DND-41 (cell line): ENCODE measurements at regions not wholly inside any gene's neighbourhood (a gene's known extent, or its start where the extent isn't known, plus 50 kb on each side); places are given as distances from the start of the nearest gene placed in this dataset.

Source experiments
- CTCF ChIP-seq: IDR thresholded peaks from 2 replicates; pipeline ENCODE4 v1.5.1; 2012; ENCODE audit warnings: borderline replicate concordance, low read length, moderate library complexity, mild to moderate bottlenecking; ENCODE audit not compliant: poor library complexity, severe bottlenecking; ENCODE audit errors: extremely low read depth
- EZH2 ChIP-seq: IDR thresholded peaks from 3 replicates; pipeline ENCODE4 v1.6.1; 2012; ENCODE audit warnings: borderline replicate concordance, low read depth, mild to moderate bottlenecking, moderate library complexity, low read length, inconsistent platforms; ENCODE audit not compliant: severe bottlenecking

GRCh38 chr9:119698535-119698934 is 329.3 kb upstream of the BRINP1 start:
- no peak for TF ChIP-seq CTCF
- TF ChIP-seq EZH2 = no peak
